ENCODE measurements at regions not wholly inside any gene's neighbourhood (a gene's known extent, or its start where the extent isn't known, plus 50 kb on each side); places are given as distances from the start of the nearest gene placed in this dataset.

GRCh38 chr7:3165681-3166580, 122.3 kb upstream of the CARD11 start:
- ChIA-PET CTCF (ENCODE audit: unreplicated experiment) (no interaction called here), POLR2A (no interaction called here)
- TF ChIP-seq, protein P1, sequence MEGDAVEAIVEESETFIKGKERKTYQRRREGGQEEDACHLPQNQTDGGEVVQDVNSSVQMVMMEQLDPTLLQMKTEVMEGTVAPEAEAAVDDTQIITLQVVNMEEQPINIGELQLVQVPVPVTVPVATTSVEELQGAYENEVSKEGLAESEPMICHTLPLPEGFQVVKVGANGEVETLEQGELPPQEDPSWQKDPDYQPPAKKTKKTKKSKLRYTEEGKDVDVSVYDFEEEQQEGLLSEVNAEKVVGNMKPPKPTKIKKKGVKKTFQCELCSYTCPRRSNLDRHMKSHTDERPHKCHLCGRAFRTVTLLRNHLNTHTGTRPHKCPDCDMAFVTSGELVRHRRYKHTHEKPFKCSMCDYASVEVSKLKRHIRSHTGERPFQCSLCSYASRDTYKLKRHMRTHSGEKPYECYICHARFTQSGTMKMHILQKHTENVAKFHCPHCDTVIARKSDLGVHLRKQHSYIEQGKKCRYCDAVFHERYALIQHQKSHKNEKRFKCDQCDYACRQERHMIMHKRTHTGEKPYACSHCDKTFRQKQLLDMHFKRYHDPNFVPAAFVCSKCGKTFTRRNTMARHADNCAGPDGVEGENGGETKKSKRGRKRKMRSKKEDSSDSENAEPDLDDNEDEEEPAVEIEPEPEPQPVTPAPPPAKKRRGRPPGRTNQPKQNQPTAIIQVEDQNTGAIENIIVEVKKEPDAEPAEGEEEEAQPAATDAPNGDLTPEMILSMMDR (conservative IDR thresholded peaks at IDR 0.05; ENCODE audit: low read length), result no peak
- no peak for TF ChIP-seq EZH2phosphoT487 (IDR thresholded peaks at IDR 0.05; ENCODE audit: borderline replicate concordance, low read depth, low read length)
- no peak for DNase-seq (ENCODE audit: low spot score)
- Histone ChIP-seq H3K79me2 (ENCODE audit: insufficient read depth, low read depth, low read length) (no peaks in the 10 kb centered on the region), H3K9me3 (ENCODE audit: low read length) (no peaks in the 10 kb centered on the region), H4K20me1 (ENCODE audit: insufficient read depth, low read length) (no peaks in the 10 kb centered on the region), H3K27ac (ENCODE audit: low read depth, low read length, poor library complexity, severe bottlenecking) (no peak overlapping the region), H3K4me2 (ENCODE audit: low read length) (no peak overlapping the region), H2AFZ (ENCODE audit: low read length) (no peak overlapping the region), H3K4me1 (ENCODE audit: insufficient read depth, low read length, poor library complexity, severe bottlenecking) (no peaks in the 10 kb centered on the region), H3K36me3 (ENCODE audit: insufficient read depth, low read length) (no peaks in the 10 kb centered on the region), H3K4me3 (ENCODE audit: low read depth, low read length, poor library complexity, severe bottlenecking) (no peak overlapping the region), H3K9me2 (ENCODE audit: insufficient read depth, low read length) (no peaks in the 10 kb centered on the region)
- intact Hi-C loops (cut with micrococcal nuclease; ENCODE audit: unreplicated experiment), result no loop called here
- BruUV-seq (replicated peaks), result no TSS peak

DNA sequence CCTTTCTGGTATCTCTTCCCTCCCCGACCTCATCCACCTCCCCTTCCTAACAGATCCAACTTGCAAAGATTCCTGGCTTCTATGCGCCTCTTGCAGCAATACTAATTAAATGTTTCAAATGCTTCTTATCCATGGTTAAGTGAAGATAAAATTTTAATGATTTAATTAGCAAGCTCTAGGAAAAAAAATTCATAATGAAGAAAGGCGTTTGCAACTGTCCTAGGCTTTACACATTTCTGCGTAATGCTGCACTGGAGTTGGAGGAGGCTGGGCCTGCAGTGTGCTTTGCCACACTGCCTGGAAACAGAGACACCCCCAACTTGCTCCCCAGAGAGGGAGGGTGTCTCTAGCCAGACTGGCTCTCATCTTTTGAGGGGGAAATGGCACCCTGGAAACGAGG, 123.9 kb upstream of the CARD11 start:
- Histone ChIP-seq H3K9me3 (ENCODE audit: low read length) (no peaks in the 10 kb centered on the region), H3K9me2 (ENCODE audit: insufficient read depth, low read length) (no peaks in the 10 kb centered on the region), H3K36me3 (ENCODE audit: insufficient read depth, low read length) (no peaks in the 10 kb centered on the region), H4K20me1 (ENCODE audit: insufficient read depth, low read length) (no peaks in the 10 kb centered on the region), H3K4me3 (ENCODE audit: low read depth, low read length, poor library complexity, severe bottlenecking) (no peak overlapping the region), H2AFZ (ENCODE audit: low read length) (no peak overlapping the region), H3K4me1 (ENCODE audit: insufficient read depth, low read length, poor library complexity, severe bottlenecking) (no peaks in the 10 kb centered on the region), H3K27ac (ENCODE audit: low read depth, low read length, poor library complexity, severe bottlenecking) (no peak overlapping the region), H3K4me2 (ENCODE audit: low read length) (no peak overlapping the region), H3K79me2 (ENCODE audit: insufficient read depth, low read depth, low read length) (no peaks in the 10 kb centered on the region)
- TF ChIP-seq, protein P1 (conservative IDR thresholded peaks at IDR 0.05; ENCODE audit: low read length), result no peak
- TF ChIP-seq EZH2phosphoT487 (IDR thresholded peaks at IDR 0.05; ENCODE audit: borderline replicate concordance, low read depth, low read length), result no peak
- intact Hi-C loops (cut with micrococcal nuclease; ENCODE audit: unreplicated experiment), result no loop called here
- DNase-seq (ENCODE audit: low spot score), result no peak
- CTCF ChIA-PET (ENCODE audit: unreplicated experiment), result no interaction called here
- no TSS peak for BruUV-seq (replicated peaks)
- POLR2A ChIA-PET, result no interaction called here

DNA sequence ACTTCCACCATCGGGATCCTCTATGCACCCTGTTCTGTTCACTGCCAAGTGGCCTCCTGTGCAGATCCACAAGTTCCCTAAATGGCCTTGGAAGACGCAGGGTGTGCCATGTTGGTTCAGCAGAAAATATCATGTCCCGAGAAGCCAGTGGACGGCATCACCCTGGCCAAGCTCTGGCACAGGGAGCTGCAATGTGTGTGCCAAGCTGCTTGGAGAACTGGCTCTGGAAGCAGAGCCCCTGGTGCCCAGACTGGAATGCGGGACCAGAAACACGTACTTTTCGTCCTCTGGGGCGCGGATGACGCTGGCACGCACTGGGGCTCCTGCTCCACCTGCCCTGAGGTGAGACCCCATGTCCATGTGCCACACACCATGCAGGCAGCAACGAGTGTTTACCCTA, 124.7 kb upstream of the CARD11 start:
- TF ChIP-seq EZH2phosphoT487 (IDR thresholded peaks at IDR 0.05; ENCODE audit: borderline replicate concordance, low read depth, low read length), result no peak
- TF ChIP-seq, protein P1 (conservative IDR thresholded peaks at IDR 0.05; ENCODE audit: low read length), result no peak
- Histone ChIP-seq H3K9me3 (ENCODE audit: low read length) (no peaks in the 10 kb centered on the region), H3K9me2 (ENCODE audit: insufficient read depth, low read length) (no peaks in the 10 kb centered on the region), H3K4me3 (ENCODE audit: low read depth, low read length, poor library complexity, severe bottlenecking) (no peak overlapping the region), H3K27ac (ENCODE audit: low read depth, low read length, poor library complexity, severe bottlenecking) (no peak overlapping the region), H2AFZ (ENCODE audit: low read length) (no peak overlapping the region), H4K20me1 (ENCODE audit: insufficient read depth, low read length) (no peaks in the 10 kb centered on the region), H3K79me2 (ENCODE audit: insufficient read depth, low read depth, low read length) (no peaks in the 10 kb centered on the region), H3K36me3 (ENCODE audit: insufficient read depth, low read length) (no peaks in the 10 kb centered on the region), H3K4me2 (ENCODE audit: low read length) (no peak overlapping the region), H3K4me1 (ENCODE audit: insufficient read depth, low read length, poor library complexity, severe bottlenecking) (no peaks in the 10 kb centered on the region)
- CTCF ChIA-PET (ENCODE audit: unreplicated experiment), result no interaction called here
- intact Hi-C loops (cut with micrococcal nuclease; ENCODE audit: unreplicated experiment), result no loop called here
- DNase-seq (ENCODE audit: low spot score), result no peak
- POLR2A ChIA-PET, result interaction anchor here (0.6 kb wide), 1 partner anchor 273 kb away, joined by 3 read pairs; no protein-coding TSS in a partner anchor
- no TSS peak for BruUV-seq (replicated peaks)
